GM18511 (cell line): ENCODE measurements at regions not wholly inside any gene's neighbourhood (a gene's known extent, or its start where the extent isn't known, plus 50 kb on each side); places are given as distances from the start of the nearest gene placed in this dataset.
"Not testable (repeated sequence)": the region's sequence is repeated elsewhere in the genome, so short reads cannot be mapped to it uniquely, and the experiment has no call there.

ENCODE experiments used
- ATAC-seq: cut with Tn5 transposase; IDR thresholded peaks from one replicate; pipeline ENCODE4 v1.9.1; 2021; ENCODE audit warnings: mild to moderate bottlenecking, moderate library complexity; ENCODE audit not compliant: unreplicated experiment

DNA sequence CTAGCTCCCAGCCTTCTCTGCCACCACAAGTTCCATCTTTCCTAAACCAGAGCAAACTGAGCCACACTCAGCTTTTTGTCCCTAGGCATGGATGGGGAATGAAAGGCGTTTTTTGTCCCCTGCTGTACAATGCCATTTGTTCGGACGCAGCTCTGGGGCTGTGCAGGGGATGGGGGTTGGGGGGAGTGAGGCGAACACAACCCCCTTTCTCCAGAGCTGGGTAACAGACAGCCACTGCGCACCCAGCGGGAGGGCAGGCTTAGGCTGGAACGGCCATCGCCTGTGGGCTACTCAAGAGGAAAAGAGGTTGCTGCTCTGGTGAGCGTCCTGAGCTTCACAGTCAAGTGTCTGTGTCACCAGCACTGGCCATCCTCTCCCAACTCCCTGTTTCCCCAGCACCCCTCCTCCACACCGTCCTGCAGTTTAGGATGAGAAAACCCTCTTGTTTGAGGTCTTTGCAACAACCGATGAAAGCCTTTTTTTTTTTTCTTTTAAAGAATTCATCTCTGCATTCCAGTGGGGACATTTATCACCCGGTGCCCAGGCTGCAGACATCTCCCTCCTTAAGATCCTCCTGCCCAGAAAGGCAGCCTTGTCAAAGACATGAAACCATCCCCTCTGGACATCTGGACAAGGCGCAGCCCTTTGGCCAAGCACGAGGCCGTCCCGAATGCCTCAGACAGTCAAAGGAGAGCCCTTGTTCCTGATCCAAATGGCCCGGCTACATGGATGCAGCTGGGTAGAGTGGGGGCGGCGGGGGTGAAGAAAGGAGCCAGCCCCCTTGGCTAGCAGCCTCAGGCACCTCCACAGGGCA lies 419.6 kb downstream of the BCOR start:
- no peak for ATAC-seq

DNA sequence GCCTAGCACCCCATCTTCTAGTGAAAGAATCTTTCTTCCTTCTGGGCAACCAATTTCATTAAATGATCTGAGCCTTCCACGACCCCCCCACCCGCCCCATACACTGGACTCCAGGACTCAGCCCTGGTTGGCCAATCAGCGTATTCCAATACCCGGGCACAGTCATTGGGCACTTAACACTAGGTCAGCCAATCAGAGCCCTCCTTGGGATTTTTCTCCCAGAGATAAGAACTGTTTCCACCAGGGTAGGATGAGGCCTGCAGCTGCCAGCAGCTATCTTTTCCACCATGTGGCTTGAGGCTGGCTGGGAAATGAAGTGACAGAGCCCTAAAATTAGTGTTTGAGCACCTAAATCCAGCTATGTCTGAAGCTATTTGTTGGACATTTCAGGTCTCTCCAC lies 418.8 kb downstream of the BCOR start:
- ATAC-seq, result no peak

DNA sequence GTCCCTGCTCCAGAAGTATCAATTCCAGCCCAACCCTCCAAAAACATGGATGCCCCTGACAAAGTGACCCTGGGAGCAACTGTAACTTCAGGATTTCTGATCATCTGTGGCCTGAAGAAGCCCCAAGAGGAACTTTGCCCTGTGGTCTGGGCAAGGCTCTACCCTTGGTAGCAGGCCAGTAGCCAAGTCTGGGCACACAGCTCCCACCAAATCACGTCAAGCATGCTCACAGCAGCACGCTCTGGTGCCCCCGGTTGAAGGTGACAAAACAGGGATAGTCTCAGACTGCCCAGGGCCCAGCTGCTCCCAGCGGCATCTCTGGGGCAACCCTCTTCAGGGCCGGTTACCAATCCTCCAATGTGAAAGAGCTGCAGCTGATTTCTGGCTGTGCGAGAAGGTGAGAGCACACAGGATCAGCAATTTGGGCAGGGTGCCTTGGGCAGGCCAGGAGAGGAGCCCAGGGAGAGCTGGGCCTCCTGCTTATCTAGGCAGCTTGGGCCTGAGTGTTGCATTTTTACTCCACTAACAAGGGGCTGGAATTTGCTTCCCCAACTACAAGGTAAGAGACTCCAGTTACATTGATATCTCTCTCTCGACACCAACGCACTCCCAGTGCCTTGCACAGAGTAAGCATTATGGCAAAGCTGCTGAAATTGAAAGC lies 418.1 kb downstream of the BCOR start:
- ATAC-seq, result no peak

DNA sequence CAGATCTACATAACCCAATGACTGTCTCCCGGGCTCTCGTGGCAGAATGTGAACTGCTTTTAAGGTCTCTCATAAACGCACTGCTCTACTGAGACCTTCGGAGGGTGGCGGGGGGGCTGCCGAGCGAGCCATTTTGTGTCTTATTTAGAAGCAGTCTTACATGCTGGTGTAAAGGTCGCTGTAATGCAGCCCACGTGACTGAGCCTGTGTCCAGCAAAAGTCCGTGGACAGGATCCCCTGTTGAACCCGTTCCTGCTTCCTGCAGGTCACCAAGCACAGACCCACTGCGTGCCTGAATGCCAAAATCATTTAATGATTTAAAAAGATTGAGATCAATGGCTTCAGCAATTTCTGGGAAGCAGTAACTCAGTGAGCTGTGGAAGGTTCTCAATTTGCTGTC lies 415.9 kb downstream of the BCOR start:
- no peak for ATAC-seq

DNA sequence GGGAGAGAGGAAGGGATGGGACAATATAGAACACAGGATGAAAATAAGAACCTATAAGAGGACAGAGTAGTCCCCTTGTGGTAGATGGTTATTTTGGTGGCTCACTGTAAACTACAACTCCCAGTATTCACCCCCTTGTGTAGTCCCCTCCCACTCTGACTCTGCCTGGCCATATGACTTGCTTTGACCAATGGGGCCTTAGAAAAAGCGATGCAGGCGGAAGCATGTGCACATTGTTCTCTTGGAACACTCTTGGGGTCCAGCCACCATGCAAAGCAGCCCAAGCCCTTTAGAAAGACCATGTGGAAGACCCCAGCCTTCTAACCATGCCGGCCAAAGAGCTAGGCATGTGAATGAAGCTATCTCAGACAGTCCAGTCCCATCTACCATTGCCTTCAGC lies 415.0 kb downstream of the BCOR start:
- ATAC-seq, result no peak

DNA sequence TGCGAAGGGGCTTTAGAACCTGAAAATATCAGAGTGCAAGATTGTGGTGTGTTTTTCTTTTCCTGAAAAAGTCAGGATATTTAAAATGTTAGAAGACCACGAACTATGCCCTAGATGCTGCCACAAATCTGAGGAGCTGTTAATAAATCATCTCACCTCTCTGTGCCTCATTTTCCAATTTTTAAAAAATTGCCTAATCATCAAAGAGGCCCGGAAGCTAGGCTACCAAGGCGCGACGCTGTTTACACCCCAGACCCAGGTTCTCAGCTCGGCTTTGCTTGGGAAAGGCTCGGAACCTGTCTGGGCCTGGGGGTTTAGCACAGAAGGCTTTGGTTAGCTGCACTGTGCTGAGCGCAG lies 409.6 kb downstream of the BCOR start:
- ATAC-seq, result no peak

DNA sequence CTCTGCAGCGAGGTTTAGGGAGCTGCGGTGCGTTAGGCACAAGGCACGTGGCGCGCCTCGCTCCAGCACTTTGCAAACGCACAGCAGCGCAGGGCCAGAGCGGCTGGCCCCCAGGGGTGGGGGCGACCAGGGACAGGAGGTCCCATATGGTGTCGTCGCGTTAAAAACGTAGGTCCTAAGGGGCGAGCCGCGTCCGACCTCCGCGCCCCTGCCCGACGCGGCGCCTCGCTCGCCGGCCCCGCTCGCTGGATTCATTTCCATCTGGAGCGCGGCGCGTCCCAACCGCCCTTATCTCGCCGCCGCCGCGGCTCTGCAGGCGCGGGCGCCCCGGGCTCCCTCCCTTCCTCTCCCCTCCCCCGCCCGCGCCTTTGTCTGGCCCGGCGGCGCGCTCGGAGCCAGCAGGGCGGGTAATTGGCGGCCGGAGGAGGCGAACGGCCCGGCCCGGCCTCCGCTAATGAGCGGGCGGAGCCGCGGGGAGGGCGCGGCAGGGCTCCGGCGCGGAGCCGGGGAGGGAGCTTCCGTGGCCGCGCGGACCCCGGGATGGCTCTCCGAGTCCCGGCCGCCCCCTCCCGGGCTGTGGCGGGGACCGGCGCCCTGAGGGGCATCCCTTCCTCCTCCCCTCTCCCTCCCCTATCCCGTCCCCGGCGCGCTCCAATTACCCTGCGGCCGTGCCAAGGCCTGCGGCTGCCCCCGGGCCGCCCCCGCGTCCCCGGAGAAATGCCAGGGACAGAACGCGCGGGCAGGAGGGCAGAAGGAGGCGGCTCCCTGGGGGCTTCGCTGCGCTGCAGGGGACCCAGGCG lies 409.0 kb downstream of the BCOR start:
- no peak for ATAC-seq

DNA sequence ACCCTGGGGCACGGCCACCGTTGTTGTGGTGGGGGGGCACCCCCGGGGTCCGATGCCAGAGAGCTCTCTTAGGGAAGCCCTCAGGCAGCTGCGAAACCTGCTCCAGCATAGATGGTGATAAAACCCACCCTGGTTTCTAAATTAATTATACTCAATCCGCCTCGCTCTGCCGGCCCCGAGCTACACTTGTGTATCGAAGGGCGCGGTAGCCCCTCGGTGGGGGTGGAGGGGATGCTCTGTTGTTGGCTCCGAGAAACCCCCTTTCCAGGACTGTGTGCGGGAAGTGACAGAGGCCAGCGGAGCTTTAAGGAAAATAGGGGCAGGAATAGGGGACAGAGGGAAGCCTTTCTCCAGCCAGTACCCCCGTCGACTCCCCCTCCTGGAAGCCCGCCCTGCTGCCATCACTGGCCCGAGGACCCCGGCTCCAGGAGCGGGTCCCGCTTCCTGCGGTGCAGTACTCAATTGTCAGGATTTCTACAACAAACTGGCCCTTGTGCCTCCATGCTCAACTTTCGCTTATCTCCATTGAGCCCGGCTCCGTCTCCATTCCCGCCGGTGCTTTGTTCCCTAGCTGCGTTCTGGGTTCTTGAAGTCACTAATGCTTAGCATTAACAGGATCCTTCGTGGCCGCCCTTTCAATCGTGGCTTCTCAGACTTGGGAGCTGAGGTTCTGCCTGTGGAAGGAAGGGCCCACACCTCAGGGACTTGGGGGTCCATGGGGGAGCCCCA lies 408.2 kb downstream of the BCOR start:
- ATAC-seq, result no peak

DNA sequence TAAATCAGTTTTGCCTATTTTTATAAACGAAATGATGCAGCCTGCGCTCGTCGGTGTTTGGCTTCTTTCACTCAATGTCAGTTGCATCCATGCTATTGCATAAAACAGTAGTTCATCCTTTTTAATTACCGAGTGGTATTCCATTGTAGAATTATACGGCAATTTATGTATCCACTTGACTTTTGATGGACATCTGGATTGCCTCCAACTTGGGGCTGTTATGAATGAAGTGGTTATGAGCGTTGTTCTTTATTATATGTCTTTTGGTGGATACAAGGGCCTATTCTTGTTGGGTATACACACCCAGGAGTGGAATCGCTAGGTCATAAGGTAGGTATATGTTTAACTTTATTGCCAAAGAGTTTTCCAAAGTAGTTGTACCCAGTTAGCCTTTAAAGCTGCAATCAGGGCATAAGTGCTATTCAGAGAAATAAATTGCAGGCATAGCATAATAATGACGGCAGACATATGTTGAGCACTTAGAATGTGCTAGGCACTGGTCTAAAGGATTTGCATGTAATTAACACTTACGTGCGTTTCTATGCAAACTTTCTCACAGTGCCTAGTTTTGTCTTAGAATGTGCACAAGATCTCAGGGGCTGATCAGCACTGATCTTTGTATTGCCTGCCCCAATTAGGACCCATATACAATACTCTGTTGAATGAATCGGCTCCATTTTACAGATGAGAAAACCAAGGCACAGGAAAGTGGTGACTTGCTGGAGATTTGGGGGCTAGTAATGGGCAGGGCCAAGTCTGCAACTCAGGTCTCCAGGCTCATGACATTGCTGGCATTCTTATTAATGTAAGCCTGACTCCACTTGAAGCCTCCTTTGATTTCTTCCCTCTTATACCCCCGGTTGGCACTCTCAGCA lies 407.0 kb downstream of the BCOR start:
- ATAC-seq, result no peak

DNA sequence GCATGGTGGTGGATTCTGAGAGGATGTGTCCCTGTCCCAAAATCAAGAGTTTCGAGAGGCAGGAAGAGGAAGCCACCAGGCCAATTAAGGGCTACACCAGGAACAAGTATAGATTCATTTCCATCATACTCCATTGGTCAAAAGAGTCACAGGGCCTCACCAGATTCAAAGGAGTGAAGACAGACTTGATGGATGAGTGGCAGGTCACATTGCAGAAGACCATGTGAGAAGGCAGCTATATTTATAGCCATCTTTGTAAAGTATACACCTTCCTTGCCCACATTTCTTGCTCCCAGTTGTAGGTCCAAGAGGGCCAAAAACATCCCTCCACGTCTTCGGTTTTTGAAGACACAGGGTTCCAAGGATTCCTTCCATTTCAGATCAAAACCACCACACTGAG lies 406.0 kb downstream of the BCOR start:
- ATAC-seq, result no peak

DNA sequence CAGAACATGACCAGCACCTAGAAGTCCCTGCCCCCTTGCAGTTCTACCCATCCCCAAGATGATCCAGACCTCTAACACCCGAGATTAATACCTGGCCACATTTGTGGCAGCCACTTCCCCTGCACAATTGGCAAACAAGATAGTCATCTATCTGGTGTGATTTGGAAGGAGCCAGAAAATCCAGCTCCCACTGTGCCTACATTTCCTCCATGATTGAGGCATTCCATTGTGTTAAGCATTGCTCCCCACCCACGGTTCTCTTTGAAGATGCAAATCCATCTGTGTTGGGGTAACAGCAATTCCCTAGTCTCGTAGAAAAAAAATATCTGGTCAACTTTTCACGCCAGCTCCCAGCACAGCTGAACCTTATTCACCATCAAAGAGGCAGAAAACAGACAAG lies 405.0 kb downstream of the BCOR start:
- ATAC-seq, result no peak

DNA sequence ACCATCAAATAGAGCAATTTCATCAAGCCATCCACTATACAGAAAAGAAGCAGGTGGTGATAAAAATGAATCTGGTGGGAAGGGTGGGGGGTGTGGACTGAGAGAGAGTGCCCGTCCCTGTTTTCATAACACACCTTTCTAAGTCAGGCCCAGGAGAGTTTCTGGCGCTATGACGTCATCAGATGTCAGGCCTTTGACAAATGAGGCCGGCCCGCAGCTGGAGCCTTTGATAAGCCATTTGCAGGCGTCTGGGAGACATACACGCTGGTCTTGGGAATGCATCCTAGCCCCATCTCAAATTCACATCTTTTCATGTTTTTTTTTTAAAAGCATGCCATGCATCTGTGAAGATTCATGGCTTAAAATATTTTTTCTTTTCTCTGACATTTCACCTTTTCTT lies 404.5 kb downstream of the BCOR start:
- ATAC-seq, result no peak

DNA sequence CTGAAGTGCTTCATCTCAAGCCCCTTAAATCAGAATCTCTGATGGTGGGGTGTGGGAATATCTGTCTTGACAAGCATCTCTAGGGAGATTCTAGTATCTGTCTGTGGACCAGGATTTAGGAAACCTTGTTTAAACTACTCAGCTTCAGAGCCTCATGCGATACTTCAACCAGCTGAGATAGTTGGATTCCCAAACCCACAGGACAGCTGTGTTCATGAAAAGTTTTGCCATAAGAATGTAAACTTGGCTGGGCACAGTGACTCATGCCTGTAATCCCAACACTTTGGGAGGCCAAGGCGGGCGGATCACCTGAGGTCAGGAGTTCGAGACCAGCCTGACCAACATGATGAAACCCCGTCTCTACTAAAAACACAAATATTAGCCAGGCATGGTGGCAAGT lies 395.1 kb downstream of the BCOR start:
- ATAC-seq, result not testable (repeated sequence)

DNA sequence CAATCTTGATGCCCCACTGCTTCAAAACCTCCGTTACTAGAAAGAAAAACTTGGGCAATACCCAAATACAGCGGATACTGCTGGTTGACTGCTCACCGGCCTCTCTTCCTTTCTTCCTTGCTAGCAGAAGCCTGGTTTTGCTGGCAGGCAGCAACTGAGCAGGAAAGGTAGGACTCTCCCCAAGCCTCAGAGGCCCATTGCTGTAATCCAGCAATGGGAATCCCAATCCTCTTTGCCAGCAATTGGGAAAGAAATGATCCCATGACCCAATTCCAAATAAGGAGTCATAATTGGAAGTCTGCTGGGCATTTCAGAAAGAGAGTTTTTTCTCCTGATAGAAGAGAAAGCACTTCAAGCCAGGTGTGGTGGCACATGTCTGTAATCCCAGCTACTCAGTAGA lies 394.5 kb downstream of the BCOR start:
- ATAC-seq, result no peak

DNA sequence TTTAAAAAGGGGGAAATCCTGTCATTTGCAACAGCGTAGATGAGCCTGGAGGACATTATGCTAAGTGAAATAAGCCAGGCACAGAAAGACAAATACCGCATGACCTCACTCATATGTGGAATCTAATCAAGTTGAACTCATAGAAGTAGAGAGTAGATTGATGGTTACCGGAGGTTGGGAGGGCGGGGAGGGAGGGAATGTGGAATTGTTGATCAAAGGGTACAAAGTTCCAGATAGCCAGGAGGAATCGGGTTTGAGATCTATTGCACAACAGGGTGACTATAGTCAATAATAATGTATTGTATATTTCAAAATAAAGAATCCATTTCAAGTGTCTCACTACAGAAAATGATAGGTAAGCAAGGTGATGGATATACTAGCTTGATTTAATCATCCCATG lies 393.2 kb downstream of the BCOR start:
- no peak for ATAC-seq

DNA sequence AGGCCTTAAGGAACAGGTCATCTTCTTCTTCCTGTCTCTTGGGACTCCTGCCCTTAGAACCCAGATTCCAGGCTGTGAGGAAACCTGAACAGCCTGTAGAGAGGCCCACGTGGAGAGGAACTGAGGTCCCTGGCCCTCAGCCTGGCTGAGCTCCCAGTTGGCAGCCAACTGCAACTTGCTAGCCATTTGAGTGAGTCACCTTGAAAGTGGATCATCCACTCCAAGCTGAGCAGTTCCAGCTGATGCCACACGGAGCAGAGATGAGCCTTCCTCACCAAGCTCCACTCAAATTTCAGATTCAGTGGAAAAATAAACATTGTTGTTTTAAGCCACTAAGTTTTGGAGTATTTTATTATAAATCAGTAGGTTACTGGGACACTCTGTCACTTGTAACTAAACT lies 392.5 kb downstream of the BCOR start:
- no peak for ATAC-seq

DNA sequence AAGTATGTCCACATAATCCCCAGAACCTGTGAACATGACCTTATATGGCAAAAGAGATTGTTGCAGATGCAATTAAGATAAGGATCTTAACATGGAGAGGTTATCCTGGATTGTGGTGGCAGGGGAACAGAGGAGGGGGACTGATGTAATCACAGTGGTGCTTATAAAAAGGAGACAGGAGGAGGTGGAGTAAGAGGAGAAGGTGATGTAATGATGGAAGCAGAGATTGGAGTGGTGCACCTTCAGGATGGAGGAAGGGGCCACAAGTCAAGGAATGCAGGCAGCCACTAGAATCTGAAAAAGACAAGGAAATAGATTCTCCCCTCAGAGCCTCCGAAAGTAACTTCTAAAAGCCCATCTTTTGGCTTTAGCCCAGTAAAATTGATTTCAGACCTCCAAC lies 388.4 kb downstream of the BCOR start:
- ATAC-seq, result no peak

DNA sequence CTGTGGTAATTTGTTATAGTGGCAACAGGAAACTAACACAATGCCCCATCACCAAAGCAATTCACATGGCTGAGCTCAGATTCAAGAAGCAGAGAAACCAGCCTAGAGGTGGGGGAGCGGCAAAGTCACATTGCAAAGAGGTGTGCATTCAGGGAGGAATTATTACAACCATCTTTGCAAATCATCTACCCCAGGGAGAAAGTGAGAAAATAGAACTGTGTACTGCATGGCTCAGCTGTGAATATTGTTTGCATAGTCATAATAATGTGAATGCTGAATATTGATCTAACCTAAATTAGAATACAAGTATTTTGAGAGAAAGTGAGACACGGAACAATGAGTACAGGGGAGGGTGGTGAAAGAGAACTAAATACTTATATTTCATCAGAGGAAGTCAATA lies 387.9 kb downstream of the BCOR start:
- ATAC-seq, result no peak

DNA sequence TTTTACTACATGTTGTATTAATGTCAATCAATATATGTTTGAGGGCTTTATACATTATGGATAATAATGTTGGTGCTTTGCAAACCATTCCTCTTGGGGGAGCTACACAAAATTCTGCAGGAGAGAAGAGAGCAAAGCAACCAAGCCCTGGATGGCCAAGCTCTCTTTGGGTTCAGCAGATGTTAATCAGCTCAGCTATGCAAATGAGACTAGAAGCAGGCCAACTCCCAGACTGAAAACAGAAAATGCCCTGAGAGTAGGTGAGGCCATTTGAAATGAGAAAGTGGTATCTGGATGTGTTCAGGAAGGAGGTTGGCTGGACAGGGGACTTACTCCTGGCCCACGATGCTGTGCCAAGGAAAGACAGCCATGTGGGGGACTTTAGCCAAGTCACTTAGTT lies 387.0 kb downstream of the BCOR start:
- no peak for ATAC-seq

DNA sequence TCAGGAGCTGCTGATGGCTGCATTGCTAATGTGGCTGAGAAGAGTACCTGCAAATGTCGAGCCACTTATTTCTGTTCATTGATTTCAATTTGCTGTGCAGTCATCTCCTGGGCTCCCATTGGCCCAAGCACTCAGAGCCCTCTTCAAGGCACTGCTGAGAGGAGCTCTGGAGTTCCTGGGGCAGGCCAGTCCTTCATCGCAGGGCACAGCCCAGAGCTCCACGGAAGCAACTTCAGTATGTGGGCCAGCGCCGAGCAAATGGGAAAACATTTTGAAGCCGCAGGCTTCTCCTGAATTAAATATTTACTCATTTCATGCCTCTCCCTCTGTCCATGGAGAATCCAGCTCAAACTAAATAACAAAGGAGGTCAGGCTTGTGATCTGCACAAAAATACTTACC lies 383.3 kb downstream of the BCOR start:
- ATAC-seq, result no peak
